Heart left ventricle (tissue), 16 donors: ENCODE measurements at regions not wholly inside any gene's neighbourhood (a gene's known extent, or its start where the extent isn't known, plus 50 kb on each side); places are given as distances from the start of the nearest gene placed in this dataset.
A peak's percentile ranks its signal among the peaks of the same experiment; 100 is the strongest.

Experiments
- ATAC-seq, 4 donors: fragments of 200-7000 bp; cut with Tn5 transposase; one replicate each; pipeline ENCODE4 v1.9.1; 2020 to 2022; ENCODE audit warnings: moderate library complexity in 4 of 4, mild to moderate bottlenecking in 3 of 4, moderate number of reproducible peaks in 1 of 4
- DNase-seq, 5 donors: peaks; one replicate each; pipeline ENCODE4 v3.0.0-alpha.2; 2020
- H3K27ac ChIP-seq, 12 donors: fragments of 200-600 bp; sonication (generic) in 4 of 12; one replicate each; pipeline versions ENCODE4 v1.5.0 to v1.8.0; 2016 to 2022; ENCODE audit warnings: mild to moderate bottlenecking in 2 of 12
- H3K27me3 ChIP-seq, 9 donors: fragments of 200-600 bp; sonication (generic) in 2 of 9; one replicate each; pipeline versions ENCODE4 v1.5.1 to v1.8.0; 2016 to 2022; ENCODE audit warnings: mild to moderate bottlenecking in 3 of 9
- H3K36me3 ChIP-seq, 9 donors: fragments of 200-600 bp; sonication (generic) in 2 of 9; one replicate each; pipeline versions ENCODE4 v1.5.0 to v1.8.0; 2018 to 2022; ENCODE audit warnings: mild to moderate bottlenecking in 2 of 9
- H3K4me1 ChIP-seq, 12 donors: fragments of 200-600 bp; sonication (generic) in 4 of 12; one replicate each; pipeline versions ENCODE4 v1.5.0 to v1.8.0; 2016 to 2022; ENCODE audit warnings: mild to moderate bottlenecking in 3 of 12
- H3K4me3 ChIP-seq, 12 donors: fragments of 200-600 bp; sonication (generic) in 4 of 12; one replicate each; pipeline versions ENCODE4 v1.5.0 to v1.8.0; 2017 to 2022; ENCODE audit warnings: mild to moderate bottlenecking in 9 of 12, moderate library complexity in 4 of 12
- H3K9me3 ChIP-seq, 12 donors: fragments of 200-600 bp; sonication (generic) in 4 of 12; one replicate each; pipeline versions ENCODE4 v1.5.0 to v1.8.0; 2016 to 2022; ENCODE audit warnings: mild to moderate bottlenecking in 1 of 12
- CTCF ChIP-seq, 12 donors: fragments of 200-600 bp; sonication (generic) in 4 of 12; IDR thresholded peaks; one replicate each; pipeline versions ENCODE4 v1.5.0 to v1.8.0; 2018 to 2022; ENCODE audit warnings: antibody characterized with exemption in 12 of 12, mild to moderate bottlenecking in 5 of 12
- POLR2A ChIP-seq, 2 donors: fragments of 450-650 bp; IDR thresholded peaks; one replicate each; pipeline ENCODE4 v1.6.1; 2017; ENCODE audit warnings: antibody characterized with exemption in 2 of 2, mild to moderate bottlenecking in 2 of 2, moderate library complexity in 2 of 2
- WGBS, 4 donors: extraction: QIAGEN DNeasy Blood & Tissue Kit in 2 of 4; methylation state at CpG; one replicate each; pipeline versions ENCODE4 v1.1.5 to v1.1.7; 2013 to 2018; 5-methylcytosine and 5-hydroxymethylcytosine counted together
- intact Hi-C, 10 donors: fragments of 100-400 bp; cut with DNase I; formaldehyde crosslinking; loops; one replicate each; pipeline versions ENCODE4 v1.11.1 to v1.14.2; 2022
- donor health status: ischemic (EF 13 %, LVEDD 7.1; RV severe dilation, severe dysfunction).
- donor health status: healthy with polysubstance abuse.
- donor health status: DM: no; HTN: yes; CAD: no.
- donor health status: DM: no; HTN: no; CAD: no.
- donor health status: ischemic (EF 25% LVEDD 6.9; RV normal size, moderate dysfunction).
- donor health status: ischemic (EF 25% LVEDD 5.7; RV mildly dilated, moderate dysfunction).
- donor health status: healthy.
- donor health status: DM: yes; HTN: yes; CAD: no.
- donor health status: ischemic (EF 35%, LVEDD 5.7; RV mildly dilated, moderate dysfunction).
- donor health status: nonischemic (EF 11% LVEDD 7.7; RV severe dilation, severe dysfunction).
- donor health status: DM: yes; HTN: yes; CAD: no.
- donor health status: PGD.
- donor health status: ischemic (EF 29% LVEDD 5.4; RV normal size, mild dysfunction).
- donor health status: nonischemic (EF 23%, LVEDD 6.1; RV moderate dilation, normal function).

- no peak for ATAC-seq
- peak overlapping the region in 9 of 12 donors; percentile 5 to 72 (median 31) for H3K27ac ChIP-seq
- intact Hi-C loops = no loop called here
Observed at GRCh38 chr4:123824524-123824923, 427.9 kb downstream of the SPRY1 start.

GRCh38 chr4:123825596-123826291 lies 429.1 kb downstream of the SPRY1 start:
- DNase-seq = no peak
- no peak for TF ChIP-seq CTCF (IDR thresholded peaks at IDR 0.05)
- TF ChIP-seq POLR2A (IDR thresholded peaks at IDR 0.05) = no peak
- Histone ChIP-seq H3K9me3 (peaks cover 0 to 3% (median 0%) of the 10 kb centered on the region in 12 donors), H3K4me3 (no peak overlapping the region), H3K27ac (peak overlapping the region in 8 of 12 donors; percentile 5 to 70 (median 56)), H3K4me1 (peaks cover 0 to 48% (median 12%) of the 10 kb centered on the region in 12 donors), H3K27me3 (no peaks in the 10 kb centered on the region), H3K36me3 (no peaks in the 10 kb centered on the region)
- WGBS, 4 donors = 88 to 91% (median 90%) methylated on average over 1 of the region's 1 CpG
- ATAC-seq = no peak
- intact Hi-C loops = loop anchor here in 3 of 10 donors (5.0 kb wide), 1 partner anchor 38 kb away; no protein-coding TSS in a partner anchor

More at GRCh38 chr4:123824524-123824923, 427.9 kb downstream of the SPRY1 start:
- Histone ChIP-seq H3K36me3 (no peaks in the 10 kb centered on the region), H3K4me3 (no peak overlapping the region), H3K4me1 (peaks cover 0 to 46% (median 10%) of the 10 kb centered on the region in 12 donors), H3K27me3 (no peaks in the 10 kb centered on the region), H3K9me3 (peaks cover 0 to 3% (median 0%) of the 10 kb centered on the region in 12 donors)
- no peak for DNase-seq
- TF ChIP-seq CTCF (IDR thresholded peaks at IDR 0.05) (no peak), POLR2A (IDR thresholded peaks at IDR 0.05) (no peak)
- WGBS, 4 donors = 84 to 93% (median 89%) methylated on average over 1 of the region's 1 CpG

GRCh38 chr4:123826896-123827295 lies 430.3 kb downstream of the SPRY1 start:
- H3K4me3 ChIP-seq = no peak overlapping the region
- no peak for TF ChIP-seq POLR2A (IDR thresholded peaks at IDR 0.05)
- TF ChIP-seq CTCF (IDR thresholded peaks at IDR 0.05) = no peak
- peaks cover 0 to 3% (median 0%) of the 10 kb centered on the region in 12 donors for H3K9me3 ChIP-seq
- ATAC-seq (peak in 3 of 4 donors; percentile 68 to 74 (median 71)), DNase-seq (peak in 4 of 5 donors; percentile 50 to 71 (median 66))
- no peaks in the 10 kb centered on the region for H3K36me3 ChIP-seq
- 49 to 74% (median 56%) methylated on average over 2 of the region's 2 CpGs for WGBS, 4 donors
- intact Hi-C loops = loop anchor here in 3 of 10 donors (5.0 kb wide), 1 partner anchor 40 kb away; no protein-coding TSS in a partner anchor
- H3K27me3 ChIP-seq = no peaks in the 10 kb centered on the region
- H3K27ac ChIP-seq = peak overlapping the region in 10 of 12 donors; percentile 24 to 70 (median 57)
- peaks cover 0 to 60% (median 23%) of the 10 kb centered on the region in 12 donors for H3K4me1 ChIP-seq

GRCh38 chr4:123827511-123827910 lies 430.9 kb downstream of the SPRY1 start:
- ATAC-seq (no peak), DNase-seq (no peak)
- Histone ChIP-seq H3K27ac (peak overlapping the region in 7 of 12 donors; percentile 52 to 70 (median 63)), H3K4me1 (peaks cover 0 to 63% (median 26%) of the 10 kb centered on the region in 12 donors), H3K36me3 (no peaks in the 10 kb centered on the region), H3K27me3 (no peaks in the 10 kb centered on the region), H3K9me3 (peaks cover 0 to under 1% (median 0%) of the 10 kb centered on the region in 12 donors), H3K4me3 (no peak overlapping the region)
- 95 to 98% (median 96%) methylated on average over 2 of the region's 2 CpGs for WGBS, 4 donors
- intact Hi-C loops = loop anchor here in 3 of 10 donors (5.0 kb wide), 1 partner anchor 40 kb away; no protein-coding TSS in a partner anchor
- TF ChIP-seq POLR2A (IDR thresholded peaks at IDR 0.05) (no peak), CTCF (IDR thresholded peaks at IDR 0.05) (no peak)
